ENCODE measurements at regions not wholly inside any gene's neighbourhood (a gene's known extent, or its start where the extent isn't known, plus 50 kb on each side); places are given as distances from the start of the nearest gene placed in this dataset.

DNA sequence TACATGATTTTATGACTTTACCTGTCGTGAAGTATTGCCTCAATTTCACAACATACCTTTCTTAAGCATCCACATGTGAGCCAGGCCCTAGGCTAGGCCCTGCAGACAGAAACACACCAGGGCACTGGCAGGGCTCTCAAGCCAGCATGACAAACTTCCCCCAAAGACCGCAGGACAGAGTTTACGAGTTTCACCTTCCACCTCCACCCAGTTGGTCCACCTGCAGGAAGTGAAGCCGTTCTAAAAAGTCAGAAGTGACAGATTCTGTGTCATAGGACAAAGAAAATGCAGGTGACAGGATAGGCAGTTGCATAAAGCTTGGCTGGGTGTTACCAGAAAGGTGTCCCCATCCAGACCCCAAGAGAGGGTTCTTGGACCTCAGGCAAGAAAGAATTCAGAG lies 382.3 kb downstream of the PCNX1 start:
- 0 out of 2 replicates have a peak, but pooled peaks cover 3% of the 10 kb centered on the region for H3K4me1 ChIP-seq (ENCODE audit: insufficient read depth, low read length)
- H3K27me3 ChIP-seq (ENCODE audit: insufficient read depth, low read length) = no peaks in the 10 kb centered on the region
- H3K9ac ChIP-seq (ENCODE audit: low read depth, low read length) = no peak overlapping the region
- no peaks in the 10 kb centered on the region for H3K36me3 ChIP-seq (ENCODE audit: insufficient read depth, low read length)
- no peak overlapping the region for H3K27ac ChIP-seq (ENCODE audit: low read depth, low read length)
- no peak overlapping the region for H3K4me3 ChIP-seq (ENCODE audit: low read length)
- peaks cover 5% of the 10 kb centered on the region for H3K9me3 ChIP-seq (ENCODE audit: insufficient read depth, low read depth, low read length)
- WGBS = 93% methylated on average over 4 of the region's 4 CpGs

DNA sequence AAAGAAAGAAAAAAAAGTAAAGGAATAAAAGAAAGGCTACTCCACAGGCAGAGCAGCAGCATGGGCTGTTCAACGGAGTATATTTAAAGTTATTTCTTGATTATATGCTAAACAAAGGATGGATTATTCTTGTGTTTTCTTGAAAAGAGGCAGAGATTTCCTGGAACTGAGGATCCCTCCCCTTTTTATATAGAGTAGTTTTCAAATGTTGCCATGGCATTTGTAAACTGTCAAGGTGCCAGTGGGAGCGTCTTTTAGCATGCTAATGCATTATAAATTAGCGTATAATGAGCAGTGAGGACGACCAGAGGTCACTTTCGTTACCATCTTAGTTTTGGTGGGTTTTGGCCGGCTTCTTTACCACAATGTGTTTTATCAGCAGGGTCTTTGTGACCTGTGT lies 383.0 kb downstream of the PCNX1 start:
- 88% methylated on average over 6 of the region's 6 CpGs for WGBS
- Histone ChIP-seq H3K27me3 (ENCODE audit: insufficient read depth, low read length) (no peaks in the 10 kb centered on the region), H3K9ac (ENCODE audit: low read depth, low read length) (no peak overlapping the region), H3K27ac (ENCODE audit: low read depth, low read length) (no peak overlapping the region), H3K36me3 (ENCODE audit: insufficient read depth, low read length) (no peaks in the 10 kb centered on the region), H3K9me3 (ENCODE audit: insufficient read depth, low read depth, low read length) (no peaks in the 10 kb centered on the region; the same call in 1 of the 2 replicates), H3K4me3 (ENCODE audit: low read length) (no peak overlapping the region), H3K4me1 (ENCODE audit: insufficient read depth, low read length) (0 out of 2 replicates have a peak, but pooled peaks cover 3% of the 10 kb centered on the region)

DNA sequence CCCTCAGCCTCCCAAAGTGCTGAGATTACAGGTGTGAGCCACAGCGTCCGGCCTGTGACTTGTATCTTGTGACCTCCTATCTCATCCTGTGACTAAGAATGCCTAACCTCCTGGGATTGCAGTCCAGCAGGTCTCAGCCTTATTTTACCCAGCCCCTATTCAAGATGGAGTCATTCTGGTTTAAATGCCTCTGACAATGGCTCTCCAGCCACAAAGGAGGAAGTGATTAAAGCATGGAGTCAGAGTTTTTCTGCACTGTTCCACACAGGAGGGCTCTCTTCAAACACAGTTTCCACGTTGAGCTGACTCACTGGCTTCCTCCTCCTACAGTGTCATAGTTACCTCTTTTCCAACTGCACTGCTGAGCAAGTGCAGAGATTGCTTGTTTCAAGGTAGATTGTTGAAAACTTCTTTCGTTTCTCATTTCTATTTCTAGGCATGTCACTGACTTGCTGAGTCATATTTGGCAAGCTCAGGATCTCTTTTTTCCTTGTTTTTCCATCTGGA lies 383.8 kb downstream of the PCNX1 start:
- no peak overlapping the region for H3K4me3 ChIP-seq (ENCODE audit: low read length)
- H3K27me3 ChIP-seq (ENCODE audit: insufficient read depth, low read length) = no peaks in the 10 kb centered on the region
- no peak overlapping the region for H3K9ac ChIP-seq (ENCODE audit: low read depth, low read length)
- no peaks in the 10 kb centered on the region for H3K9me3 ChIP-seq (ENCODE audit: insufficient read depth, low read depth, low read length)
- H3K27ac ChIP-seq (ENCODE audit: low read depth, low read length) = no peak overlapping the region
- WGBS = 81% methylated on average over 4 of the region's 4 CpGs
- H3K4me1 ChIP-seq (ENCODE audit: insufficient read depth, low read length) = 0 out of 2 replicates have a peak, but pooled peaks cover 3% of the 10 kb centered on the region
- no peaks in the 10 kb centered on the region for H3K36me3 ChIP-seq (ENCODE audit: insufficient read depth, low read length)

DNA sequence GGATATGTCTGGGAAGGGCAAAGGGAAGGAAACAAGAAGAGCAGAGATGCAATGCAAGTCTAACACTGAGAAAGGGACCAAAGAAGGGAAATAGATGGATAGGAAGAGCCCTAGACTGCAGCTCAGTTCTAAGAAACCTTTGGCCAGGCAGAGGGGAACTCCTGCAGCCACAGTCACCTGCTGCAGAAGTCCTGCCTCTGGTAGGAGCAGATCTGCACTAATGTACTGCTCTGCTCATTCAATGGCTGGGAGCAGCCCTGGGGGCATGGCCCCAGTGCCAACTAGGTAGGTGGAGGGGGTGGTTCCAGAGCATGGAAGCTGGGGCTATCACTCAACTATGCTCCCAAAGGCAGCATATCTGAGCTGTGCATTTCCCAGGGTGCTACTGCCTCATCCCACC lies 388.9 kb downstream of the PCNX1 start:
- Histone ChIP-seq H3K4me3 (ENCODE audit: low read length) (no peak overlapping the region), H3K27ac (ENCODE audit: low read depth, low read length) (no peak overlapping the region), H3K9me3 (ENCODE audit: insufficient read depth, low read depth, low read length) (no peaks in the 10 kb centered on the region), H3K9ac (ENCODE audit: low read depth, low read length) (no peak overlapping the region), H3K36me3 (ENCODE audit: insufficient read depth, low read length) (no peaks in the 10 kb centered on the region), H3K27me3 (ENCODE audit: insufficient read depth, low read length) (no peaks in the 10 kb centered on the region), H3K4me1 (ENCODE audit: insufficient read depth, low read length) (no peaks in the 10 kb centered on the region)

DNA sequence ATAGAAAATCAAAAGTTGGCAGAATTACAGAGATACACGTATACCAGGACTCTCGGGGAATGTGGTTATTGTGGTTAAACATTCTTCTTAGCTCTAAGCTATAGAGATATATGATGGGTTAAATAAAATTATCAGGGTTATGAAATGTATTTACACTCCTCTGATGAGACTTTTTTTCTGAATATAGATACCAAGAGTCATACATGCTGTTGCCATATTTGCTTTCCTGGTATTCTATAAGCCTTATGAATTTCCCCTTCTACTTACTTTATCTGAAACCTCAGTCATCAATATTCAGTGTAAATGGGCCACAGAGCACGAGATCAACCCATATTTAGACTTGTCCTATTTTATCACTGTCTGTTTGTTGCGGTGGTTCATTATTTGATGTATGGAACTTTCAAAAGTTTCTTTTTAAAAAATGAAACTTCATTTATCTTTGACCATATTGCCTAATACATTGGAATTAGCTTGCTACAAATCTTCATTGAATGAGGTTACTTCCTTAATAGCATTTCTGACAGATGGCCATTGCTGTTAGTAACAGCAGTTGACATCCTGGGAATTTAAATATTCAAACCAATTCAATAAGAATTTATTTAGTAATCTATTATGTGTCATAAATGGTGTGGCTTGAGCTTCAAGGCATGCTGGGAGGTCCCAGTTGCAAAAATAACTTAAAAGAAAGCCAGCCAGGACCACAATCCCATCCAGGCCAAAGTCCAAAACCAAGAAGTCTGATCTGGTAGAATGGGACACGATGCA lies 393.5 kb downstream of the PCNX1 start:
- Histone ChIP-seq H3K27me3 (ENCODE audit: insufficient read depth, low read length) (no peaks in the 10 kb centered on the region), H3K9me3 (ENCODE audit: insufficient read depth, low read depth, low read length) (no peaks in the 10 kb centered on the region), H3K27ac (ENCODE audit: low read depth, low read length) (no peak overlapping the region), H3K36me3 (ENCODE audit: insufficient read depth, low read length) (no peaks in the 10 kb centered on the region), H3K4me1 (ENCODE audit: insufficient read depth, low read length) (no peaks in the 10 kb centered on the region), H3K9ac (ENCODE audit: low read depth, low read length) (no peak overlapping the region), H3K4me3 (ENCODE audit: low read length) (no peak overlapping the region)
- over 99% methylated on average over 5 of the region's 5 CpGs for WGBS

DNA sequence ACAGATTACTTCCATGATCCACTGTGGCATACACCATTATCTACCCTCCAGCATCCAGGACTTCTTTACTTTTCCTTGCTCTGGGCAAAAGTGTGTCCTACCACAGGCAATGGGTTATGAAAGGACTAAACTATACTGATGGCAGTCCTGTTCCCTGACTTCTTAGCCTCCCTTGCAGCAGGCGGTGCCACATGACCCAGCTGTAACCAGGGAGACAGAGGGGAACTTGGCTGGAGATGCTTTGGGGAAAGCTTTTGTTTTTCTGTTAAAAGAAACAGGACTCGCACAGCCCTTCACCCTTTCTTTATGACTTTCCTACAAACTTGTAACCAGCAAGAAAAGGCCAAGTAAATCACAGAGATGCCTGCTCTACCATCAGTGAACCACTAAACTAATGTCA lies 394.4 kb downstream of the PCNX1 start:
- Histone ChIP-seq H3K9ac (ENCODE audit: low read depth, low read length) (no peak overlapping the region), H3K27ac (ENCODE audit: low read depth, low read length) (no peak overlapping the region), H3K4me3 (ENCODE audit: low read length) (no peak overlapping the region), H3K9me3 (ENCODE audit: insufficient read depth, low read depth, low read length) (no peaks in the 10 kb centered on the region), H3K4me1 (ENCODE audit: insufficient read depth, low read length) (no peaks in the 10 kb centered on the region), H3K27me3 (ENCODE audit: insufficient read depth, low read length) (no peaks in the 10 kb centered on the region), H3K36me3 (ENCODE audit: insufficient read depth, low read length) (no peaks in the 10 kb centered on the region)
- WGBS = 84% methylated on average over 2 of the region's 2 CpGs

DNA sequence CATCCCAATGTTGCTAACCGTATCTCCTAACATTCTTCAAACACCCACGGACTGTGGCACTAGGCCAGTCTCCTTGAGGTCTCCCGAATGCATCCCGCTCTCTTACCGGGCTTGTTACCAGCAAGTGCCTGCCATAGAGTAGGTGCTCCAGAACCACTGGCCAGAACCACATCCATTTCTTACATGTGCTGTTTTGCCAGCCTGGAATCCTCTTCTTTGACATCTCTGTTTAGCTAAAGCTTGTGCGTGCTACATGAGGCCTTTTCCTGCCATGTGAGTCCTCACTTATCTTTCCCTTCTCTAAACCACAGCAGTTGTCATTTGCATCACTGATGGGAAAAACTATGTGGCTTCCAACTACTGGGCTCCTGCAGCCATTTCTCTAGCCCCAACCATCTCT lies 397.4 kb downstream of the PCNX1 start:
- no peaks in the 10 kb centered on the region for H3K36me3 ChIP-seq (ENCODE audit: insufficient read depth, low read length)
- H3K9me3 ChIP-seq (ENCODE audit: insufficient read depth, low read depth, low read length) = no peaks in the 10 kb centered on the region
- H3K27ac ChIP-seq (ENCODE audit: low read depth, low read length) = no peak overlapping the region
- H3K4me1 ChIP-seq (ENCODE audit: insufficient read depth, low read length) = no peaks in the 10 kb centered on the region
- no peak overlapping the region for H3K9ac ChIP-seq (ENCODE audit: low read depth, low read length)
- no peaks in the 10 kb centered on the region for H3K27me3 ChIP-seq (ENCODE audit: insufficient read depth, low read length)
- no peak overlapping the region for H3K4me3 ChIP-seq (ENCODE audit: low read length)
- 88% methylated on average over 6 of the region's 6 CpGs for WGBS

DNA sequence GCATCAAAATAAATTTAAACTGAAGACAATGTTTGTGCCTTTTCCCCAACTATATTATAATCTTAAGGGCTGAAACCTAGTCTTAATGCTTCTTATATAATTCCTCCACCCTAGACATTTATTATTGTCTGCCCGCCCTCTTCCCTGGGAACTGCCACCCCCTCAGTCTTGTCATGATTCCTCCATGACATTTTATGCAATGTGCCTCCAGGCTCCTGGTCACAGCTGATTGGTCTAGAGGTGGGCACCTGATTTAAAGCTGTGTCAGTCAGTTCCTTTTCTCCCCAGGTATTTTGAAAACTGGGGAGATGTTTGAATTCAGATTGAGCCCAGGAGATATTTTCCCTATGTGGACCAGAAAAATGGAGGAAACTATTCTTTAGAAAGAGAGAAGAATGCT lies 401.4 kb downstream of the PCNX1 start:
- 94% methylated on average over 1 of the region's 1 CpG for WGBS
- H3K36me3 ChIP-seq (ENCODE audit: insufficient read depth, low read length) = no peaks in the 10 kb centered on the region

DNA sequence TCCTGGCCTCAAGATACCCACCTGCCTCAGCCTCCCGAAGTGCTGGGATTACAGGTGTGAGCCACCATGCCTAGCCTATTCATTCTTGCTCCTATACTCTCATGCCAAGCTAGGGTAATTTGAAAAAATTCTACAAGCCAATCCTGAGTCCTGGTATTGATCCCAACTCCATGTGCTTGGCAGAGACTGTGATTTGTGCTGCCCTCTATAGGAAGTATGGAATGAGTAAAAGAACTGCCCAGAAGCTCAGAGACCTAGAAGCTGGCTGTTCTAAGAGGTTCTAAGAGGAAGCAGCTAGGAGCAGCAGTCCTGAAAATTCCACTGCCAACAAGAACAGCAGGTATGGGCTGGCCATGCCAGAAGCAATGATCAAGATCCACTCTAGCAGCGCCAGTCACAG lies 402.5 kb downstream of the PCNX1 start:
- Histone ChIP-seq H3K27ac (ENCODE audit: low read depth, low read length) (no peak overlapping the region), H3K36me3 (ENCODE audit: insufficient read depth, low read length) (no peaks in the 10 kb centered on the region), H3K9ac (ENCODE audit: low read depth, low read length) (no peak overlapping the region), H3K4me3 (ENCODE audit: low read length) (no peak overlapping the region), H3K4me1 (ENCODE audit: insufficient read depth, low read length) (no peaks in the 10 kb centered on the region), H3K9me3 (ENCODE audit: insufficient read depth, low read depth, low read length) (no peaks in the 10 kb centered on the region), H3K27me3 (ENCODE audit: insufficient read depth, low read length) (no peaks in the 10 kb centered on the region)
- 92% methylated on average over 2 of the region's 2 CpGs for WGBS

More for the DNA sequence above, 401.4 kb downstream of the PCNX1 start:
- Histone ChIP-seq H3K4me3 (ENCODE audit: low read length) (no peak overlapping the region), H3K27me3 (ENCODE audit: insufficient read depth, low read length) (no peaks in the 10 kb centered on the region), H3K9me3 (ENCODE audit: insufficient read depth, low read depth, low read length) (no peaks in the 10 kb centered on the region), H3K27ac (ENCODE audit: low read depth, low read length) (no peak overlapping the region), H3K4me1 (ENCODE audit: insufficient read depth, low read length) (no peaks in the 10 kb centered on the region), H3K9ac (ENCODE audit: low read depth, low read length) (no peak overlapping the region)

DNA sequence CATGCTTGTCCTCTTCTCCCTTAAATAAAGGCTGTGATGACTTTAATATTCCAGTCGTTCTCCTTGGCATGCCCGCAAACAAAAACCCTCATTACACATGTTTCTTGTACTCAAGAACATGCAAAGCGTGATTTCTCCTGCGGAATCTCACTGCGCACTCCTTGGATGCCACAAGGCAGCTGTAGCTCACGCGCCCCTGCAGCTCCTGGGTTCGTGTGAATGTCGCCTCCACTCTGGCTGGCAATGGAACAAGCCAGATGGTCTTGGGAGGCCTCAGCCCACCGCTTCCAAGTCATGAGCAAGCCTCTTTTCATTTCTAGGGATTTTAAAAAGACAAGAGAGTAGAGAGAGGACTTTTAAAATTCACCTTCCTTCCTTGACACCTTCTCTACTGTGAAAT lies 403.8 kb downstream of the PCNX1 start:
- Histone ChIP-seq H3K36me3 (ENCODE audit: insufficient read depth, low read length) (no peaks in the 10 kb centered on the region), H3K27ac (ENCODE audit: low read depth, low read length) (no peak overlapping the region), H3K9ac (ENCODE audit: low read depth, low read length) (no peak overlapping the region), H3K9me3 (ENCODE audit: insufficient read depth, low read depth, low read length) (no peaks in the 10 kb centered on the region), H3K4me3 (ENCODE audit: low read length) (no peak overlapping the region), H3K27me3 (ENCODE audit: insufficient read depth, low read length) (no peaks in the 10 kb centered on the region), H3K4me1 (ENCODE audit: insufficient read depth, low read length) (no peaks in the 10 kb centered on the region)
- 94% methylated on average over 10 of the region's 10 CpGs for WGBS

DNA sequence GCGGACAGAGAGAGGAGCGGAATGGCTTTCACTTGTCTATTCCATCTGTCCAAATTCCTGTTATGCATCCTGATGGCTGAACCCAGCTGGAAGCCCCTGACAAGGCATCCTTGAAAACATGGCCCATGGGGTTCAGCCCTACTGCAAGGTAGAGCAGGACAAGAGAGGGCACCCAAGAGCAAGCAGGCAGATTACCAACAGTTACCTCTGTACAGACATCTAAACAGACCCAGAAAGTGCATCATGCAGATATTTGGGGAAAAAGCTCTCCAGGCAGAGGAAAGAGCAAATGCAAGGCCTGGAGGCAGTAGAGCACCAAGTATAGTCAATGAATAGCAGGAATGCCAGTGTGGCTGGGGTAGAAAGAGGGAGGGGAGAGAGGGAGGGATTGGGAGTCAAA lies 407.5 kb downstream of the PCNX1 start:
- Histone ChIP-seq H3K9me3 (ENCODE audit: insufficient read depth, low read depth, low read length) (no peaks in the 10 kb centered on the region), H3K27ac (ENCODE audit: low read depth, low read length) (no peak overlapping the region), H3K27me3 (ENCODE audit: insufficient read depth, low read length) (no peaks in the 10 kb centered on the region), H3K4me3 (ENCODE audit: low read length) (no peak overlapping the region), H3K9ac (ENCODE audit: low read depth, low read length) (no peak overlapping the region), H3K36me3 (ENCODE audit: insufficient read depth, low read length) (no peaks in the 10 kb centered on the region), H3K4me1 (ENCODE audit: insufficient read depth, low read length) (peaks cover 5% of the 10 kb centered on the region; the same call in 1 of the 2 replicates)
- WGBS = 95% methylated on average over 2 of the region's 2 CpGs
